ENCODE measurements at regions not wholly inside any gene's neighbourhood (a gene's known extent, or its start where the extent isn't known, plus 50 kb on each side); places are given as distances from the start of the nearest gene placed in this dataset.

DNA sequence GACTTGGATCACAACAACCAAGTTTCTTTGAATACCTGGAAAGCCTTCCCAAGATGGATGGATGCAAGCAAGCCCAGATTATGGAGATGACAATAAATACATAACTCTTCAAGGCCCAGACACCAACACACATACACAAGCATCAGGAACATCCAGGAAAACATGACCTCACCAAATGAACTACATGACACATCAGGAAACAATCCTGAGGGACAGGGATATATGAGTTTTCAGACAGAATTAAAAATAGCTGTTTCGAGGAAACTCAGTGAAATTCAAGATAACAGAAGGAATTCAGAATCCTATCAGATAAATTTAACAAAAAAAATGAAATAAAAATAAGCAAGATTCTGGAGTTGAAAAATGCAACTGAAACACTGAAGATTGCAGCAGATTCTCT lies 659.4 kb downstream of the METTL15 start:
- TF ChIP-seq SP1 (IDR thresholded peaks at IDR 0.05) (no peak), LEF1 (IDR thresholded peaks at IDR 0.05; ENCODE audit: borderline replicate concordance) (no peak), FOXM1 (IDR thresholded peaks at IDR 0.05; ENCODE audit: borderline replicate concordance) (no peak), ELF4 (IDR thresholded peaks at IDR 0.05) (no peak), BHLHE40 (IDR thresholded peaks at IDR 0.05; ENCODE audit: borderline replicate concordance) (no peak), FOXK2 (IDR thresholded peaks at IDR 0.05) (no peak), SUZ12 (IDR thresholded peaks at IDR 0.05) (no peak), ZNF384 (IDR thresholded peaks at IDR 0.05) (no peak)
- TF ChIP-seq, protein P1, sequence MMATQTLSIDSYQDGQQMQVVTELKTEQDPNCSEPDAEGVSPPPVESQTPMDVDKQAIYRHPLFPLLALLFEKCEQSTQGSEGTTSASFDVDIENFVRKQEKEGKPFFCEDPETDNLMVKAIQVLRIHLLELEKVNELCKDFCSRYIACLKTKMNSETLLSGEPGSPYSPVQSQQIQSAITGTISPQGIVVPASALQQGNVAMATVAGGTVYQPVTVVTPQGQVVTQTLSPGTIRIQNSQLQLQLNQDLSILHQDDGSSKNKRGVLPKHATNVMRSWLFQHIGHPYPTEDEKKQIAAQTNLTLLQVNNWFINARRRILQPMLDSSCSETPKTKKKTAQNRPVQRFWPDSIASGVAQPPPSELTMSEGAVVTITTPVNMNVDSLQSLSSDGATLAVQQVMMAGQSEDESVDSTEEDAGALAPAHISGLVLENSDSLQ (IDR thresholded peaks at IDR 0.05): no peak
